ENCODE measurements at regions not wholly inside any gene's neighbourhood (a gene's known extent, or its start where the extent isn't known, plus 50 kb on each side); places are given as distances from the start of the nearest gene placed in this dataset.
A peak's percentile ranks its signal among the peaks of the same experiment; 100 is the strongest.
"Not testable (repeated sequence)": the region's sequence is repeated elsewhere in the genome, so short reads cannot be mapped to it uniquely, and the experiment has no call there.

- DNase-seq (ENCODE audit: low read depth) = no peak
Observed at GRCh38 chr6:26175033-26175427, 87.8 kb downstream of the HFE start.

GRCh38 chr6:26175428-26176181 is 88.4 kb downstream of the HFE start:
- DNase-seq (ENCODE audit: low read depth) = no peak

- no peak for DNase-seq (ENCODE audit: low read depth)
Observed at GRCh38 chr6:26179675-26180074, 92.4 kb downstream of the HFE start.

GRCh38 chr6:26180346-26180745 is 93.1 kb downstream of the HFE start:
- no peak for DNase-seq (ENCODE audit: low read depth)

GRCh38 chr6:26183237-26183580 is 96.0 kb downstream of the HFE start:
- DNase-seq (ENCODE audit: low read depth) = no peak

- no peak for DNase-seq (ENCODE audit: low read depth)
Observed at GRCh38 chr6:26183581-26184366, 96.5 kb downstream of the HFE start.

GRCh38 chr6:26184367-26184891 is 97.2 kb downstream of the HFE start:
- no peak for DNase-seq (ENCODE audit: low read depth)

GRCh38 chr6:26185004-26185403 is 97.8 kb downstream of the HFE start:
- DNase-seq (ENCODE audit: low read depth) = no peak

GRCh38 chr6:26185802-26186201 is 98.6 kb downstream of the HFE start:
- no peak for DNase-seq (ENCODE audit: low read depth)

GRCh38 chr6:26186652-26187051 is 99.4 kb downstream of the HFE start:
- no peak for DNase-seq (ENCODE audit: low read depth)

GRCh38 chr6:26187292-26187691 is 100.1 kb downstream of the HFE start:
- no peak for DNase-seq (ENCODE audit: low read depth)

- DNase-seq (ENCODE audit: low read depth) = peak; percentile 69
Observed at GRCh38 chr6:26187981-26188635, 100.9 kb downstream of the HFE start.

GRCh38 chr6:26191512-26191911 is 104.3 kb downstream of the HFE start:
- DNase-seq (ENCODE audit: low read depth) = not testable (repeated sequence)

- no peak for DNase-seq (ENCODE audit: low read depth)
Observed at GRCh38 chr6:26193467-26194328, 106.5 kb downstream of the HFE start.

- DNase-seq (ENCODE audit: low read depth) = no peak
Observed at GRCh38 chr6:26194329-26194701, 107.1 kb downstream of the HFE start.

GRCh38 chr6:26194816-26195375 is 107.7 kb downstream of the HFE start:
- DNase-seq (ENCODE audit: low read depth) = no peak

- DNase-seq (ENCODE audit: low read depth) = no peak
Observed at GRCh38 chr6:26195376-26195923, 108.2 kb downstream of the HFE start.

- DNase-seq (ENCODE audit: low read depth) = no peak
Observed at GRCh38 chr6:26195924-26196845, 109.0 kb downstream of the HFE start.

GRCh38 chr6:26196846-26197635 is 109.8 kb downstream of the HFE start:
- peak; percentile 72 for DNase-seq (ENCODE audit: low read depth)

GRCh38 chr6:26197636-26197932 is 110.4 kb downstream of the HFE start:
- no peak for DNase-seq (ENCODE audit: low read depth)

Data from CMK (cell line).